GM19240 (cell line): ENCODE measurements at regions not wholly inside any gene's neighbourhood (a gene's known extent, or its start where the extent isn't known, plus 50 kb on each side); places are given as distances from the start of the nearest gene placed in this dataset.

Experiments used
- DNase-seq: peaks from one replicate; pipeline ENCODE4 v3.0.0; 2011; ENCODE audit warnings: low spot score; ENCODE audit not compliant: insufficient read length

- DNase-seq = no peak
Measured at GRCh38 chr9:30714389-30714788, 1670.1 kb upstream of the ACO1 start.

GRCh38 chr9:30718483-30718882 lies 1666.0 kb upstream of the ACO1 start:
- no peak for DNase-seq

- no peak for DNase-seq
Measured at GRCh38 chr9:30722065-30722464, 1662.4 kb upstream of the ACO1 start.

DNA sequence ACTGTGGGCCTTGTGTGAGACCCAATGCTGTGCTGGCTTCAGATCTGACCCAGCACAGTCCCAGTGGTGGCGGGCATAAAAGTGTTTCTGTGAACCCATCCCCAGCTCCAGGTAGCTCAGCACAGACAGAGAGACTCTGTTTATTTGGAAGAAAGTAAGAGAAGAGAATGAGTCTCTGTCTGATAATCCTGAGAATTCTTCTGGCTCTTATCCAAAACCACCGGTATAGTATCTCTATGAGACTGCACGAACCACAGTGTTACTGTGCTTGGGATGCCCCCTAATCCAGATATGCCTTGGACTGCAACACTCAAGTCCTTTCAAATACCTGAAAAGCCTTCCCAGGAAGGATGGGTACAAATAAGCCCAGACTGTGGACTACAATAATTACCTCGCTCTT lies 1660.8 kb upstream of the ACO1 start:
- DNase-seq = no peak

DNA sequence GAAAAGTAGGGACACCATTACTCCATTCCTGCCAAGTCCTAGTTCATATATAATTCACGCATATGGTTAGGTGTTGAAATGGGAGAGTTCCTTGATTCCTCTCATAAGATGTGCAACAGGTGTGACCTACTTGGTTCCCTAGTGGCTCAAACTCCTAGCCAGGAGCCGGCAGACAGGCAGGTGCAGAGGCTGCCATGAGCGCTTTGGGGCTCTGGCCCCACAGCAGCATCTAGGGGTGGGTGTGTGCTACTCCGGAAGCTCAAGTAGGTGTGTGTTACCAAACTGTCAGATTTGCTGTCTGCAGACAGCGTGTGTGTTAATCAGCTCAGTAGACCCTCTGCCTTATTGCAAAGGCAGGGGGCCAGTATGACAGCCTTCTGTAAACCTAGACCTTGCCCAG lies 1652.4 kb upstream of the ACO1 start:
- no peak for DNase-seq

- no peak for DNase-seq
Measured at GRCh38 chr9:30744871-30745270, 1639.6 kb upstream of the ACO1 start.

- DNase-seq = no peak
Measured at GRCh38 chr9:30746589-30746988, 1637.9 kb upstream of the ACO1 start.

DNA sequence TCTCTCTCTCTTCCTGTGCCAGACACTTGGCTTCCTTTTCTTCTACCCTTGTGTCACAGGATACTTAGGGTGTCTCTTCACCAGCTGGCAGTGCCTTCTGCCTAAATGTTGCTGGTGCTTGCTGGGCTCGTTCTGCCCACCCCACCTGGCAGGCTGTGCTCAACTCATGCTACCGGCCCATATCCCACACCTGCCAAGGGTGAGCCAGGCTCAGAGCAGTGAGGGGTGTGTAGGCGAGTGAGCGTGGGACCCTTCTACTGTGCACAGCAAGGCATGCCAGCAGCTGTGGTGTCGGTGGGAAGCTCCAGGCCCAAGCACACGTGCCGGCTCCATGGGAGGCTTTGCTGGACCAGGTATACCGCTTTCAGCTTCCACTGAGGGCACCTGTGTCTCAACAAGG lies 1626.7 kb upstream of the ACO1 start:
- DNase-seq = no peak

DNA sequence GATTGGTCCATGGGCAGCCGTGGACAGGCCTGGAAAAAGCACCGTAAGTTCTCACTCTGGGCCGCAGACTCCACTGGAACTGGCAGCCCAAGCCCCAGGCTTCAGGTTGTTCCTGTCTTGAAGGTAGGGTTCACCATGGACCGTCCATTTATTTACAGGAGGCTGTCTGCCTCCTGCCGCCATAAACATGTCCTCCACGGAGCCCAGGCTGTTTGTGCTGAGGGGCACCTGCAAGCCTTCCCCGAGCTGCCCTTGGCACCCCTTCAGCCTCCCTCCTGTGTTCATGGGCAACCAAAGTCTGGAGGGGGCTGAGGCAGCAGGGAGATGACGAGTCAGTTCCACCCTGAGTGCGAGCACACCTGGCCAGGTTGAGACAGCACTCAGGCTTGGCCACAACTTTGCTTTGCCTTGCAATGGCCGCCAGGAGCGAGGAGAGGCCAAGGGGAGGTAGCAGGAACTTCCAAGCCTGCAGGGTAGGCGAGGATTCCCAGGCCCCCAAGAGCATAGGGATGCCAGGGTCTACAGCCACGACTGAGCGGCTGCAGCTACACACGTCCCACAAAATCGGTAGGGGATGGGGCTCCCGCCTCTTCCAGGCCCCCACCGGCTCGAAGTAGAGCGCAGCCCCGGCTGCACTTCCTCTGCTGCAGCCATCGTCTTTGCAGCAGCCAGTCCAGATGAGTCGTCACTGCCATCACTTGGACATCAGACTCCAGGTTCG lies 1625.6 kb upstream of the ACO1 start:
- DNase-seq = no peak

GRCh38 chr9:30765318-30765717 lies 1619.1 kb upstream of the ACO1 start:
- no peak for DNase-seq

DNA sequence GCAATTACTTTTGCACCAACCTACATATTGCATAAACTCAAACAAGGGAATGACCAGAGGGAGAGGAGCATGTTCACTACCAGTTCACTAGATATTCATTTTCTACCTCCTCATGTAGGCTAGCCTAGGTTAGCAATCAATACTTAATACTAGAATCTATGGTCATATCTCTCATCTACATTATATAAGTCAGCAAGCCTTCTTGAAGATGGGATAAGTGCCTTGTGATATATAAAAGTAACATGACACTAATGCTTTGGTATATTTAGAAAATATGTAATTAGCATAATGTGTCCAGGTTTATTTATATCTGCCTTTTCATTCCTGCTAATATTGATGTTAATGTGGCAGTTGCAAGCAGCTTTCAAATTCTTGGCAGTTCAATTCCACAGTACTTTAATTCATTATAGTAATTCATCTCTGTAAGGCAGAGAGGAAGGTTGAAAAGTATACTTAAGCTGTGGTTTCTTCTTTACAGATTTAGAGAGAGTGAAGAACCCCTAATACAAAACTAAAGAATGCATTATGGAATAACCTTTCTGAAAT lies 1613.2 kb upstream of the ACO1 start:
- DNase-seq = no peak

DNA sequence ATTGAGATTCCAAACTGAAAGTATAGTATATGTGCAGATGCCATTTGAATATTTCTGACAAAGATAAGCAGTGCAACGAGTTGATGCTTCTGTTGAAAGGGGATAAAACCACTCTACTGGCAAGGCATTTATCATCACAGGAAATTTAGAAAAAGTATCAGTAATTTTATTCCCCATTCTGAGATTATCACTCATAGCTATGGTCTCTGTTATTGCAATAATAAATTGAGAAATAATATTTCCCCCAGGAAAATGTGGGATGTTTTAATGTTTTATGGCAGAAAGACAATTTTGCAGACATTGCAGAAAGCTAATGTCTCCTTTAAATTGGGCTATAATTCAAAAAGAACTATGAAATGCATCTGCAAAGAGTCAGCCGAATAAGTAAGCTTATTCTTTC lies 1612.7 kb upstream of the ACO1 start:
- DNase-seq = no peak

DNA sequence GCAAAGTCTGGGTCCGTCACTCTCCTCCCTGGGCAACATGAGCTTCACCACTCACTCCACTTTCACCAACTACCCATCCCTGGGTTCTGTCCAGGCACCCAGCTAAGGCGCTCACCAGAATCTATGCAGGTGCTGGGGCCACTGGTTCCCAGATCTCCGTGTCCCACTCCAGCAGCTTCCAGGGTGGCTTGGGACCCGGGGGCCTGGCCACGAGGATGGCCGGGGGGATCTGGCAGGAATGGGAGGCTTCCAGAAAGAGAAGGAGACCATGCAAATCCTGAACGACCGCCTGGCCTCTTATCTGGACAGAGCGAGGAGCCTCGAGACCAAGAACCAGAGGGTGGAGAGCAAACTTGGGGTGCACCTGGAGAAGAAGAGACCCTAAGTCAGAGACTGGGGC lies 1611.0 kb upstream of the ACO1 start:
- DNase-seq = no peak

- no peak for DNase-seq
Measured at GRCh38 chr9:30774326-30774725, 1610.1 kb upstream of the ACO1 start.

DNA sequence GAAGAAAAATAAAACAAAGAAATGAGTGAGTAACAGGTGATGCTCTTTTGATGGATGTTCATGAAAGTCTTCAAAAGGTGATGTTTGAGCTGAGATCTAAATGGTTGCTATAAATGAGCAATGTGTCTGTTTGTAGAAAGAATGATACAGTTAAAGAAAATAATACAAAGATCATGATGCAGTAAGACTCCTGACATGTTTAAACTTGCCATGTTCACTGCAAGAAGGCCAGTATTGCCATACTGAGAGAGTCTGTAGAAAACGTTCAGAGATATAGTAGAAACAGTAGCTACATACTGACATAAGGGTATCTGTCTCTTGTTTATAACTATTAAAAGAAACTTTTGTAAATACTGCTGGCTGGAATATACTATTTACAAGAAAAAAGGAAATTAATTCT lies 1609.2 kb upstream of the ACO1 start:
- no peak for DNase-seq

DNA sequence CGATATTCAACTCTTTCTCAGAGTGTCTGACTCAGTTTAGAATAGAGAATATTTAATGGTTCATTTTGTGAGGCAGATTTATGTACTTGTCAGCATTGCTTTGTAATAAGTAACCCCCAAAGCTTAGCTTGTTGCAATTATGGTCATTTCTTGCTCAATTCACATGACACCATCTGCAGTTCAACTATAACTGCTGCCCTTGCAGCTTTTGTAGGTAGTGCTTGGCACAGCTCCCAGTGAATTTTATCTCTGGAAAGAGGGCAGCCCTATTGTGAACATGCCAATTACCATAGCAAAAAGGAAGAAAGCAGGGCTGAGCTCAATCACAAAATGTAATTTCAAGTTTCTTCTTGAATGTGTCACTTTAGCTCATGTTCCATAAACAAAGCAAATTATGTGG lies 1587.7 kb upstream of the ACO1 start:
- no peak for DNase-seq

GRCh38 chr9:30799527-30800101 lies 1584.8 kb upstream of the ACO1 start:
- no peak for DNase-seq

- no peak for DNase-seq
Measured at GRCh38 chr9:30800421-30800820, 1584.0 kb upstream of the ACO1 start.

DNA sequence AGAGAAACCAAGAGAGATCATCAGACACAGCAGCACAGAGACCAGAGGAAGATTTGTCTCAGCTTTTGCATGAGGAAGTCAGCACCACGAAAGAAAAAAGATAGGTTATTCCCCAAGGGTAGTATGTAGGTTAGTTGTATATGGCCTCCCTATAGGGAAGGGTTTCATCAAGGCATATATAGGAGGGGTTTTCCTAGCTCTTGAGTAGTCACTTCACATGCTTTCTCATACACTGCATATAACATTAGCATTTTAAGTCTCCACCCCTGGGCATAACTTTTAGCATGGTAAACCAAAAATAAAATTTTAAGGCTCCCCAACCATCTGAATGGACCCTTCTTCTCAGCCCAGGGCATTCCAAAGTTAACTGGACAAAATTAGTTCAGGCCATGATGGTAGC lies 1571.6 kb upstream of the ACO1 start:
- DNase-seq = no peak

DNA sequence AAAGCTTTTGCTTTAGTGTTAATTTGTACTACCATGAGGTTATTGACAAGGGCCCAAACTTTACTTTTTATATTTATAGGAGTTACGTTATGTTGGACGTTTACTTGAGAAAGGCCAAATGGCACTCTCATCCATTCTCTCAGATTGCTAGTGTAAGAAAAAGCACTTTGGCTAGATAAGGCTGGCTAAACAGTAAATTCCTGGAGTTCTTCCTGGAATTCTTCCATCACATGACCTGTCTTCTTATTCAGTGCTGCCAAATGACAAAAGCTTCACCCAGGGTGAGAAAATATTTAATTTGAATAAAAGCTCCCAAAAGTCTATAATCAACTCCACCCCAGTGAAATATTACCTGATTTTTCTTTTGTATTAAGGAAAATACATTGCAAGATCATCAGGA lies 1568.9 kb upstream of the ACO1 start:
- no peak for DNase-seq

DNA sequence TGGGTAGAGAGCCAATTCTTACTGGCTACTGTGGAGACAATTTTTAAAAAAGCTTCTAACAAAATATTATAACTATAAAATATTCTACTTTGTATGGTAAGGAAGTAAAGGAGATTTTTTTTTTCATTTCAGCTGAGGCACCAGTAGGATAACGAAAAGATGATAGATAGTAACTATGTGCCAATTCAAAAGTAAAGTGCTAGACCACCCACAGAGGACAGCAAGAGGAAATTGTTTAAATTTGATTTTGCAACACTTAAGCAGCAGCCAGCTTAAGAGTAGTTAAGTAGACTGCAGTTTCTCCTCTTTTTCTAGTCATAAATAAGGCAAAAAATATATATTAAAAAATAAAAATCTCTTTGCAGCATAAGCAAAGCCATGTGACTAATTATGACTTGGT lies 1539.3 kb upstream of the ACO1 start:
- DNase-seq = no peak

- DNase-seq = no peak
Measured at GRCh38 chr9:30846651-30847050, 1537.8 kb upstream of the ACO1 start.

DNA sequence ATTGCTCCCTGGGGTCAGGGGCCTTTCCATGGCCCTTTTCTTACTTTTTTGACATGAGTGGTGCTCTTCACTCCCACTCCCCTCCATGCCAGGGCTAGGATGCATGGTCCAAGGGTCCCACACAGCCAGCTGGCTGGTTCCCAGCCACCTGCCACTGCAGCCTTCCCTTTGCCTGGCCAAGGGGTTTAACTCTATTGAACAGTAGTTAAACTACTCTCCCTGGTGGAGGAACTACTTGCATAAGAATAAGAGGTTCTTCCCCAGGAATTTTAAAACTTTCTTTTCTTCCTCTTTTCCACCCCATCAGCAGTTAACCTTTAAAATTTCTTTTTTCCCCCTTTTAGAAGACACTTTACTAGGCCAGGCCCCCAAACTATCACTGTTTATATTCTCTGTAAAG lies 1532.8 kb upstream of the ACO1 start:
- no peak for DNase-seq
